ENCODE measurements at regions not wholly inside any gene's neighbourhood (a gene's known extent, or its start where the extent isn't known, plus 50 kb on each side); places are given as distances from the start of the nearest gene placed in this dataset.

DNA sequence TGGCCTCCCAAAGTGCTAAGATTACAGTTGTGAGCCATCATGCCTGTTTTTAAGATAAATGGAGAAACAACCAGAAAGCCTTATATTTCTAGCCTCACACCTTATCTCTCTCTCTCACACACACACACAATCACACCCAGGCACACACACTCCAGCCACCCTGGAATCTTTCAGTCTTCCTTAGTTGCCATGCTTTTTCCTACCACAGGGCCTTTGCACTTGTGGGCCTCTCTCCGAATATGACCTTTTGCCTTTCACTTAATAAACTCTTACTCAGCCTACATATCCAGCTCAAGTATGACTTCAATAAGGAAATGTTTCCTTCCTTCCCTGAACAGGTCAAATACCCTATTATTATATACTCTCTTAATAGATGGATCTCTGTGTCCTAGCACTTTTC, 290.7 kb downstream of the NFIB start:
- Histone ChIP-seq H2AFZ (ENCODE audit: low read length) (no peak overlapping the region), H3K36me3 (replicated peaks; ENCODE audit: insufficient read depth, low read length) (no peaks in the 10 kb centered on the region)

DNA sequence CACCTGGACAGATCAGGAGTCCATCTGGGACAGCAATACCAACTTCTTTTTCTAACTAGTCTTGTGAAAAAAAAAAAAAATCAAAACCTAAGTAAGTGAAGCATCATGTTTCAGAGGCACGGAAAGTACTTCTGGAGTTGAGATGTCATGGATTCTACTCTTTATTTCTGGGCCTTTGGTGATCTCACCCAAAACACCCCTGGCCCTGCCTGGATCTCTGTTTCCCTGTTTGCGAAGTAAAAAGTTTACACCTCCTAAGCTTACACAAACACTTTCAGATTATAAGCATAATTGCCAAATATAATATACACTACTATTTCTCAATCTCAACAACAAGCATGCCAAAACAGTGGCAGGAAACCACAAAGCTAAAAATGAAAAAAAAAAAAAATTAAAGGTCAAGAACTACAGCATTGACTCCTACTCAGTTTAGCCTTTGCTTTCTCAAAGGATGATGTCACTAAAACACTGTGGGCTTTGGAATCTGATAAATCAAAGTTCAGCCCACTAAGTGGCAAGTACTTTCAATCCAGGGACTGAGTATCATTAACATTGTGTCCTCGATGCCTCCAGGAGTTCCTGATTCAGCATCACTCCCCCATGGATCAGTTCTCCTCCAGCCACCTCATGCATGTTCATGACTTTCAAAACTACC, 291.9 kb downstream of the NFIB start:
- no peaks in the 10 kb centered on the region for H4K20me1 ChIP-seq (ENCODE audit: insufficient read depth, low read length)
- no peaks in the 10 kb centered on the region for H3K27me3 ChIP-seq (replicated peaks; ENCODE audit: insufficient read depth, low read length)
- DNase-seq: no peak
- H3K4me1 ChIP-seq (ENCODE audit: low read length): no peaks in the 10 kb centered on the region
- no peaks in the 10 kb centered on the region for H3K79me2 ChIP-seq (ENCODE audit: low read length)
- no peak overlapping the region for H2AFZ ChIP-seq (ENCODE audit: low read length)
- H3K27ac ChIP-seq (ENCODE audit: low read length): no peak overlapping the region
- no peaks in the 10 kb centered on the region for H3K9me2 ChIP-seq (replicated peaks; ENCODE audit: insufficient read depth, low read length)
- no peak overlapping the region for H3K4me3 ChIP-seq (ENCODE audit: low read length)
- H3K9me3 ChIP-seq (replicated peaks; ENCODE audit: insufficient read depth, low read length): no peaks in the 10 kb centered on the region
- TF ChIP-seq EZH2phosphoT487 (IDR thresholded peaks at IDR 0.05; ENCODE audit: low read length) (no peak), EZH2 (optimal IDR thresholded peaks at IDR 0.05; ENCODE audit: low read depth, low read length) (no peak)
- TF ChIP-seq, protein P1, sequence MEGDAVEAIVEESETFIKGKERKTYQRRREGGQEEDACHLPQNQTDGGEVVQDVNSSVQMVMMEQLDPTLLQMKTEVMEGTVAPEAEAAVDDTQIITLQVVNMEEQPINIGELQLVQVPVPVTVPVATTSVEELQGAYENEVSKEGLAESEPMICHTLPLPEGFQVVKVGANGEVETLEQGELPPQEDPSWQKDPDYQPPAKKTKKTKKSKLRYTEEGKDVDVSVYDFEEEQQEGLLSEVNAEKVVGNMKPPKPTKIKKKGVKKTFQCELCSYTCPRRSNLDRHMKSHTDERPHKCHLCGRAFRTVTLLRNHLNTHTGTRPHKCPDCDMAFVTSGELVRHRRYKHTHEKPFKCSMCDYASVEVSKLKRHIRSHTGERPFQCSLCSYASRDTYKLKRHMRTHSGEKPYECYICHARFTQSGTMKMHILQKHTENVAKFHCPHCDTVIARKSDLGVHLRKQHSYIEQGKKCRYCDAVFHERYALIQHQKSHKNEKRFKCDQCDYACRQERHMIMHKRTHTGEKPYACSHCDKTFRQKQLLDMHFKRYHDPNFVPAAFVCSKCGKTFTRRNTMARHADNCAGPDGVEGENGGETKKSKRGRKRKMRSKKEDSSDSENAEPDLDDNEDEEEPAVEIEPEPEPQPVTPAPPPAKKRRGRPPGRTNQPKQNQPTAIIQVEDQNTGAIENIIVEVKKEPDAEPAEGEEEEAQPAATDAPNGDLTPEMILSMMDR (IDR thresholded peaks at IDR 0.05; ENCODE audit: low read length): no peak
- H3K4me2 ChIP-seq (ENCODE audit: low read depth, low read length): no peak overlapping the region
- H3K9ac ChIP-seq (ENCODE audit: low read length): no peak overlapping the region
- H3K36me3 ChIP-seq (replicated peaks; ENCODE audit: insufficient read depth, low read length): no peaks in the 10 kb centered on the region
- no peaks in the 10 kb centered on the region for H3F3A ChIP-seq (ENCODE audit: insufficient read depth, low read length)

More for the DNA sequence above, 290.7 kb downstream of the NFIB start:
- DNase-seq: no peak
- H3K4me1 ChIP-seq (ENCODE audit: low read length): no peaks in the 10 kb centered on the region
- H3K9ac ChIP-seq (ENCODE audit: low read length): no peak overlapping the region
- H3K79me2 ChIP-seq (ENCODE audit: low read length): no peaks in the 10 kb centered on the region
- no peak overlapping the region for H3K4me2 ChIP-seq (ENCODE audit: low read depth, low read length)
- TF ChIP-seq, protein P1 (IDR thresholded peaks at IDR 0.05; ENCODE audit: low read length): no peak
- TF ChIP-seq EZH2 (optimal IDR thresholded peaks at IDR 0.05; ENCODE audit: low read depth, low read length): no peak
- no peak for TF ChIP-seq EZH2phosphoT487 (IDR thresholded peaks at IDR 0.05; ENCODE audit: low read length)
- no peaks in the 10 kb centered on the region for H4K20me1 ChIP-seq (ENCODE audit: insufficient read depth, low read length)
- no peaks in the 10 kb centered on the region for H3F3A ChIP-seq (ENCODE audit: insufficient read depth, low read length)
- no peak overlapping the region for H3K4me3 ChIP-seq (ENCODE audit: low read length)
- no peaks in the 10 kb centered on the region for H3K27me3 ChIP-seq (replicated peaks; ENCODE audit: insufficient read depth, low read length)
- no peaks in the 10 kb centered on the region for H3K9me3 ChIP-seq (replicated peaks; ENCODE audit: insufficient read depth, low read length)
- no peak overlapping the region for H3K27ac ChIP-seq (ENCODE audit: low read length)
- H3K9me2 ChIP-seq (replicated peaks; ENCODE audit: insufficient read depth, low read length): no peaks in the 10 kb centered on the region

DNA sequence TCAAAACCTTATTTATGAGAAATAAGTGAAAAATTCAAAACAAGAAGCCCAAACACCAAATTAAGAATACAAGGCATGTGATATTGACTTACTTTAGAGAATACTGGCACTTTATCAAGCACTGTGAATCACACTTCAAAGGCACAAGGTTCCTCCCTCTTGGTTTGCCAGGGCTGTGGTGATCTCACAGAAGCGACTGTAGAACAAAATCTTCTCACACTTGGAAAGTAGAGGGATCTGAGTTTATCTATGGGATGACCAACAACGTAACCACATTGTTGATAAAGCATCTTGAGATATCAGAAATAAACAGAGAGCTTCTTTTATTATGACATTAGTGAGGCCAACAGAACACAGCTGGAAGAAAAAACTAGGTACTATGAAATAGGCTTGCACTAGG, 295.9 kb downstream of the NFIB start:
- no peak overlapping the region for H2AFZ ChIP-seq (ENCODE audit: low read length)
- H3K4me1 ChIP-seq (ENCODE audit: low read length): no peaks in the 10 kb centered on the region
- no peak overlapping the region for H3K27ac ChIP-seq (ENCODE audit: low read length)
- H3K4me2 ChIP-seq (ENCODE audit: low read depth, low read length): no peak overlapping the region
- H3K27me3 ChIP-seq (replicated peaks; ENCODE audit: insufficient read depth, low read length): no peaks in the 10 kb centered on the region
- no peaks in the 10 kb centered on the region for H3K36me3 ChIP-seq (replicated peaks; ENCODE audit: insufficient read depth, low read length)
- no peak for DNase-seq
- H3K9me3 ChIP-seq (replicated peaks; ENCODE audit: insufficient read depth, low read length): no peaks in the 10 kb centered on the region
- no peak for TF ChIP-seq EZH2phosphoT487 (IDR thresholded peaks at IDR 0.05; ENCODE audit: low read length)
- no peak for TF ChIP-seq EZH2 (optimal IDR thresholded peaks at IDR 0.05; ENCODE audit: low read depth, low read length)
- TF ChIP-seq, protein P1 (IDR thresholded peaks at IDR 0.05; ENCODE audit: low read length): no peak
- no peaks in the 10 kb centered on the region for H3K9me2 ChIP-seq (replicated peaks; ENCODE audit: insufficient read depth, low read length)
- H3K9ac ChIP-seq (ENCODE audit: low read length): no peak overlapping the region
- H3K79me2 ChIP-seq (ENCODE audit: low read length): no peaks in the 10 kb centered on the region
- H3K4me3 ChIP-seq (ENCODE audit: low read length): no peak overlapping the region
- H4K20me1 ChIP-seq (ENCODE audit: insufficient read depth, low read length): no peaks in the 10 kb centered on the region
- H3F3A ChIP-seq (ENCODE audit: insufficient read depth, low read length): no peaks in the 10 kb centered on the region
